Loucy (cell line): ENCODE measurements at regions not wholly inside any gene's neighbourhood (a gene's known extent, or its start where the extent isn't known, plus 50 kb on each side); places are given as distances from the start of the nearest gene placed in this dataset.

Experiments
- H2AFZ ChIP-seq: fragments of 200-600 bp; sonication (generic); 2 replicates; pipeline ENCODE4 v1.6.0; 2016; ENCODE audit warnings: antibody characterized with exemption, mild to moderate bottlenecking, low read length, moderate library complexity
- H3F3A ChIP-seq: fragments of 200-600 bp; 2 replicates; pipeline ENCODE4 v1.6.0; 2016; ENCODE audit warnings: antibody characterized with exemption, low read depth, mild to moderate bottlenecking
- H3K27me3 ChIP-seq: fragments of 200-600 bp; sonication (generic); 2 replicates; pipeline ENCODE4 v1.6.1; 2014; ENCODE audit warnings: low read length, mild to moderate bottlenecking; ENCODE audit not compliant: insufficient read depth, poor library complexity, severe bottlenecking
- H3K36me3 ChIP-seq: fragments of 200-600 bp; sonication (generic); 2 replicates; pipeline ENCODE4 v1.6.1; 2016; ENCODE audit warnings: low read length; ENCODE audit not compliant: insufficient read depth
- H3K4me1 ChIP-seq: fragments of 200-600 bp; sonication (generic); 2 replicates; pipeline ENCODE4 v1.5.1; 2014; ENCODE audit warnings: low read length, mild to moderate bottlenecking; ENCODE audit not compliant: insufficient read depth, poor library complexity, severe bottlenecking
- H3K4me2 ChIP-seq: fragments of 200-600 bp; sonication (generic); 2 replicates; pipeline ENCODE4 v1.6.0; 2014; ENCODE audit warnings: antibody characterized with exemption, low read length, low read depth, mild to moderate bottlenecking; ENCODE audit not compliant: poor library complexity, severe bottlenecking
- H3K4me3 ChIP-seq: fragments of 200-600 bp; sonication (generic); 2 replicates; pipeline ENCODE4 v1.5.1; 2014; ENCODE audit warnings: low read length, mild to moderate bottlenecking, mixed read lengths; ENCODE audit not compliant: poor library complexity, severe bottlenecking
- H3K79me2 ChIP-seq: fragments of 200-600 bp; sonication (generic); 2 replicates; pipeline ENCODE4 v1.6.1; 2014; ENCODE audit warnings: low read length; ENCODE audit not compliant: insufficient read depth
- H3K9ac ChIP-seq: fragments of 200-600 bp; sonication (generic); 2 replicates; pipeline ENCODE4 v1.6.0; 2014; ENCODE audit warnings: mild to moderate bottlenecking, low read depth, low read length, moderate library complexity; ENCODE audit not compliant: poor library complexity, severe bottlenecking
- H3K9me2 ChIP-seq: fragments of 200-600 bp; sonication (generic); replicated peaks from 2 replicates; pipeline ENCODE4 v1.6.1; 2016; ENCODE audit warnings: low read depth, low read length, mixed read lengths
- H3K9me3 ChIP-seq: fragments of 200-600 bp; sonication (generic); 2 replicates; pipeline ENCODE4 v1.6.1; 2014; ENCODE audit warnings: mild to moderate bottlenecking, antibody characterized with exemption, low read length, low read depth; ENCODE audit not compliant: insufficient read depth
- H4K20me1 ChIP-seq: fragments of 200-600 bp; sonication (generic); 2 replicates; pipeline ENCODE4 v1.6.0; 2014; ENCODE audit warnings: antibody characterized with exemption, low read length, mild to moderate bottlenecking; ENCODE audit not compliant: insufficient read depth, poor library complexity, severe bottlenecking
- EZH2phosphoT487 ChIP-seq: fragments of 200-600 bp; IDR thresholded peaks from 2 replicates; pipeline ENCODE4 v1.6.1; 2018; ENCODE audit warnings: antibody characterized with exemption, mild to moderate bottlenecking, moderate library complexity, borderline replicate concordance
- TF ChIP-seq, protein P1 (sequence below): fragments of 200-600 bp; sonication (generic); conservative IDR thresholded peaks from 2 replicates; pipeline ENCODE4 v1.5.1; 2014; ENCODE audit warnings: mild to moderate bottlenecking, antibody characterized with exemption, low read length

- Histone ChIP-seq H3K36me3 (no peaks in the 10 kb centered on the region), H3K9me3 (no peaks in the 10 kb centered on the region; the same call in 1 of the 2 replicates), H3K4me3 (no peak overlapping the region), H4K20me1 (no peaks in the 10 kb centered on the region), H3K79me2 (no peaks in the 10 kb centered on the region), H3K9me2 (no peaks in the 10 kb centered on the region; the same call in 1 of the 2 replicates), H3K9ac (no peak overlapping the region), H3K4me1 (no peaks in the 10 kb centered on the region), H3K27me3 (no peaks in the 10 kb centered on the region), H3F3A (no peaks in the 10 kb centered on the region), H3K4me2 (no peak overlapping the region), H2AFZ (no peak overlapping the region)
- no peak for TF ChIP-seq EZH2phosphoT487
- TF ChIP-seq, protein P1, sequence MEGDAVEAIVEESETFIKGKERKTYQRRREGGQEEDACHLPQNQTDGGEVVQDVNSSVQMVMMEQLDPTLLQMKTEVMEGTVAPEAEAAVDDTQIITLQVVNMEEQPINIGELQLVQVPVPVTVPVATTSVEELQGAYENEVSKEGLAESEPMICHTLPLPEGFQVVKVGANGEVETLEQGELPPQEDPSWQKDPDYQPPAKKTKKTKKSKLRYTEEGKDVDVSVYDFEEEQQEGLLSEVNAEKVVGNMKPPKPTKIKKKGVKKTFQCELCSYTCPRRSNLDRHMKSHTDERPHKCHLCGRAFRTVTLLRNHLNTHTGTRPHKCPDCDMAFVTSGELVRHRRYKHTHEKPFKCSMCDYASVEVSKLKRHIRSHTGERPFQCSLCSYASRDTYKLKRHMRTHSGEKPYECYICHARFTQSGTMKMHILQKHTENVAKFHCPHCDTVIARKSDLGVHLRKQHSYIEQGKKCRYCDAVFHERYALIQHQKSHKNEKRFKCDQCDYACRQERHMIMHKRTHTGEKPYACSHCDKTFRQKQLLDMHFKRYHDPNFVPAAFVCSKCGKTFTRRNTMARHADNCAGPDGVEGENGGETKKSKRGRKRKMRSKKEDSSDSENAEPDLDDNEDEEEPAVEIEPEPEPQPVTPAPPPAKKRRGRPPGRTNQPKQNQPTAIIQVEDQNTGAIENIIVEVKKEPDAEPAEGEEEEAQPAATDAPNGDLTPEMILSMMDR, result no peak
Observed at GRCh38 chr18:43442131-43442530, 164.8 kb upstream of the SYT4 start.

- Histone ChIP-seq H3K9me2 (no peaks in the 10 kb centered on the region; the same call in 1 of the 2 replicates), H3K27me3 (no peaks in the 10 kb centered on the region), H4K20me1 (no peaks in the 10 kb centered on the region), H2AFZ (no peak overlapping the region), H3K4me3 (no peak overlapping the region), H3K4me2 (no peak overlapping the region), H3K4me1 (no peaks in the 10 kb centered on the region), H3K9ac (no peak overlapping the region), H3K9me3 (no peaks in the 10 kb centered on the region; the same call in 1 of the 2 replicates), H3F3A (no peaks in the 10 kb centered on the region), H3K79me2 (no peaks in the 10 kb centered on the region), H3K36me3 (no peaks in the 10 kb centered on the region)
- no peak for TF ChIP-seq EZH2phosphoT487
- TF ChIP-seq, protein P1, result no peak
Observed at GRCh38 chr18:43442571-43442970, 165.3 kb upstream of the SYT4 start.

DNA sequence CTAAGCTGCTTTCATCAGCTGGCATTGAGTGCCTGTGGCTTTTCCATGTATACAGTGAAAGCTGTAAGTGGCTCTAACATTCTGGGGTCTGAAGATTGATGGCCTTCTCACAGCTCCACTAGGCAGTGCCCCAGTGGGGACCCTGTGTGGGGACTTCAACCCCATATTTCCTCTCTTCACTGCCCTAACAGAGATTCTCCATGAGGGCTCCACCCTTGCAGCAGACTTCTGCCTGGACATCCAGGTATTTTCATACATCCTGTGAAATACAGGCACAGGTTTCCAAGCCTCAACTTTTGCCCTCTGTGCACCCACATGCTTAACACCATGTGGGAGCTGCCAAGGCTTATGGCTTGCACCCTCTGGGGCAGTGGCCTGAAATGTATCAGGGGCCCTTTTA is 188.2 kb upstream of the SYT4 start:
- Histone ChIP-seq H3K9me3 (peaks cover 13% of the 10 kb centered on the region; the same call in 1 of the 2 replicates), H3K27me3 (no peaks in the 10 kb centered on the region), H4K20me1 (no peaks in the 10 kb centered on the region), H2AFZ (no peak overlapping the region), H3K9me2 (no peaks in the 10 kb centered on the region), H3K9ac (no peak overlapping the region), H3K4me1 (no peaks in the 10 kb centered on the region), H3K36me3 (no peaks in the 10 kb centered on the region), H3F3A (no peaks in the 10 kb centered on the region), H3K4me2 (no peak overlapping the region), H3K4me3 (no peak overlapping the region), H3K79me2 (no peaks in the 10 kb centered on the region)
- TF ChIP-seq, protein P1, result no peak
- TF ChIP-seq EZH2phosphoT487, result no peak
